Stimulated activated CD4-positive, alpha-beta T cell treated with anti-CD3 and anti-CD28 coated beads, Interleukin-4, amount 100 ng/mL, for 24 hours (primary cell): ENCODE measurements at regions not wholly inside any gene's neighbourhood (a gene's known extent, or its start where the extent isn't known, plus 50 kb on each side); places are given as distances from the start of the nearest gene placed in this dataset.
"Not testable (repeated sequence)": the region's sequence is repeated elsewhere in the genome, so short reads cannot be mapped to it uniquely, and the experiment has no call there.

Experiments used
- DNase-seq: peaks from one replicate; pipeline ENCODE4 v3.0.0-alpha.2; 2020

GRCh38 chrX:18102006-18102405 lies 118.7 kb downstream of the BEND2 start:
- no peak for DNase-seq

- DNase-seq = no peak
These were observed 119.6 kb downstream of the BEND2 start for GRCh38 chrX:18101087-18101486.

DNA sequence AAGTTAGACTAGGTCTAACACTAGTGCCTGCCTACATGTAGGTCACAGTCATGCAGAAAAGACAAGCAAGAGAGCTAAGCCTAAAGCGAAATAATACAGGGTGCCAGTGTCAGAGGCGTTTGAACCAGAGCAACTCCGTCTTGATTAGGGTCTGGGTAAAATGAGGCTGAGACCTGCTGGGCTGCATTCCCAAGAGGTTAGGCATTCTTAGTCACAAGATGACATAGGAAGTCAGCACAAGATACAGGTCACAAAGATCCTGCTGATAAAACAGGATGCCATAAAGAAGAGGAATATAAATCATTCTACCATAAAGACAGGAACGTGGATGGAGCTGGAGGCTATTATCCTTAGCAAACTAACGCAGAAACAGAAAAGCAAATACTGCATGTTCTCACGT lies 120.9 kb downstream of the BEND2 start:
- DNase-seq = no peak

DNA sequence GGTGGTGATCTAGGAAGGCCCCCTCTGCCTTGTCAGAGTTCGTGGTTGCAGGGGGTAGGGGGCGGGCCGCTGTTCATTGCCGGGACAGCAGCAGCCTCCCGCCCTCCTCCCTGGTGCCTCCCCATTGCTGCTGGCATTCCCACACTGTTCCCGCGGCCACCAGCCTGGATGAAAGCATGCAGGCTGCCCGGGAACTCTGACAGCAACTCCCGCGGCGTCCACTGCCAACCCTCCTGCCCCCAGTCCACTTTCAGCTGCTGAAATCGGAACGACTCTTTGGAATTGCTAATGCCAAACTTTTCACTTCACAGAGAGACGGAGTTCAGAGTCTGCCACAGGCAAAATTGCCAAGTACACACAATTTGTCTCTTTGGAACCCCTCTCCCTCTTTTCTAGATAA lies 121.9 kb downstream of the BEND2 start:
- DNase-seq = no peak

GRCh38 chrX:18076434-18076833 lies 144.3 kb downstream of the BEND2 start:
- no peak for DNase-seq

- no peak for DNase-seq
These were observed 145.1 kb downstream of the BEND2 start for GRCh38 chrX:18075603-18076002.

DNA sequence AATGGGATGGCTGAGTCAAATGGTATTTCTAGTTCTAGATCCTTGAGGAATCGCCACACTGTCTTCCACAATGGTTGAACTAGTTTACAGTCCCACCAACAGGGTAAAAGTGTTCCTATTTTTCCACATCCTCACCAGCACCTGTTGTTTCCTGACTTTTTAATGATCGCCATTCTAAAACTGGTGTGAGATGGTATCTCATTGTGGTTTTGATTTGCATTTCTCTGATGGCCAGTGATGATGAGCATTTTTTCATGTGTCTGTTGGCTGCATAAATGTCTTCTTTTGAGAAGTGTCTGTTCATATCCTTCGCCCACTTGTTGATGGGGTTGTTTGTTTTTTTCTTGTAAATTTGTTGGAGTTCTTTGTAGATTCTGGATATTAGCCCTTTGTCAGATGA lies 152.6 kb downstream of the BEND2 start:
- not testable (repeated sequence) for DNase-seq

DNA sequence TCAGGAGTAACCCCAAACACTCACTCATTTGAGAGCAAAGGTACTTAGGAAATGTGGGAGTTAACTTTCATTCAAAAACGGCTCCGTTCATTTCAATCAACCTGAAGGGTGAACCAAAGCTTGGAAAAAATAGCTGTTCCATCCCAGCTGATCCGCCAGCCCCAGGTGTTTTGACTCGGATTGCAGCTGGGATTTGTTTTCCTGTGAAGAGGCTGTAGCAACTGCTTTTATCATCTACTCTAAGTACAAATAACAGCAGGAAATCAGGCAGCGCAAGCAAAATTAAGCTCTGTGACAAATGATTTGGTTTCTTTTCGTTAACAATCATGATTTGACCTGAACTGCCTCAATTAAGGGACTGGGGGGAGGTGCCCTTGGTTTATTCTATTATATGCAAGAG lies 154.7 kb downstream of the BEND2 start:
- no peak for DNase-seq

GRCh38 chrX:18051690-18052089 lies 169.0 kb downstream of the BEND2 start:
- no peak for DNase-seq

GRCh38 chrX:18047491-18047890 lies 173.2 kb downstream of the BEND2 start:
- DNase-seq = no peak

- no peak for DNase-seq
These were observed 175.2 kb downstream of the BEND2 start for GRCh38 chrX:18045436-18045835.

DNA sequence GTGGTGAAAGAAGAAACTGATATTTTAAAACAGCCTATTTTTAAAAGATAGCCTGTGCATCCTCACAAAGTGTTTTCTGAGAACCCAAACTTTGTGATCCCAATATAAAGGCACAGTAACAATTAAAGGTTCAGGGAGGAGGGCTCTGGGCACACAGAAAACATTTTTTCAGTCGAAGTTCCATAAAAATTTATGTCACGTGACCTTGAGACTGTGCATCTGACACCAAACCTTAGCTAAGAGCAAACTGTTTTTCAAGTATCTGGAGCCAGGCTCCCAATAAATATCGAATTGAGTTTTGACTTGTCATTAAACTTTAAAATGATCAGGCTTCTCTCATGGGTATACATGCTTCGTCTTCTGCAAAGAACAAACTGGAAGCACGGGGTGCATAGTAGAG lies 177.9 kb downstream of the BEND2 start:
- DNase-seq = no peak

- no peak for DNase-seq
These were observed 179.0 kb downstream of the BEND2 start for GRCh38 chrX:18041656-18042055.

- no peak for DNase-seq
These were observed 177.9 kb upstream of the RAI2 start for GRCh38 chrX:18039023-18039422.

GRCh38 chrX:18036394-18036793 lies 175.3 kb upstream of the RAI2 start:
- DNase-seq = no peak

- no peak for DNase-seq
These were observed 173.8 kb upstream of the RAI2 start for GRCh38 chrX:18034945-18035344.

DNA sequence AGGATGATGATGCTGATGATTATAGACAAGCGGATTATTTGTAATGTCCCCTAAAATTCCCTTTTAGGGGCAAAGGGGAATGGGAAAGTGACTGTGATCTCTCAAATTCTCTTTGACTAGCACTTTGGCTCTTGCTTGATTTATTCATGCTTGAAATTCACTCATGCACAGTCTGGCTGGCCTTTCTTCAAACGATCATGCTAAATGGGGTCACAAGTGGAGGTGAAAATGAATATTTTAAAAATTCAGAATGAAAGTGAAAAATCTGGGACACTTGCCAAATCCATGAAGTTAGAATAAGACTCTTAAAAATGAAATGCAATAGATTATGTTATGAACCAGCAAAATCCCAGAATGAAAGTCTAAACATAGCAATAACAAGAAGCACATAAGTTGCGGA lies 173.4 kb upstream of the RAI2 start:
- DNase-seq = no peak

DNA sequence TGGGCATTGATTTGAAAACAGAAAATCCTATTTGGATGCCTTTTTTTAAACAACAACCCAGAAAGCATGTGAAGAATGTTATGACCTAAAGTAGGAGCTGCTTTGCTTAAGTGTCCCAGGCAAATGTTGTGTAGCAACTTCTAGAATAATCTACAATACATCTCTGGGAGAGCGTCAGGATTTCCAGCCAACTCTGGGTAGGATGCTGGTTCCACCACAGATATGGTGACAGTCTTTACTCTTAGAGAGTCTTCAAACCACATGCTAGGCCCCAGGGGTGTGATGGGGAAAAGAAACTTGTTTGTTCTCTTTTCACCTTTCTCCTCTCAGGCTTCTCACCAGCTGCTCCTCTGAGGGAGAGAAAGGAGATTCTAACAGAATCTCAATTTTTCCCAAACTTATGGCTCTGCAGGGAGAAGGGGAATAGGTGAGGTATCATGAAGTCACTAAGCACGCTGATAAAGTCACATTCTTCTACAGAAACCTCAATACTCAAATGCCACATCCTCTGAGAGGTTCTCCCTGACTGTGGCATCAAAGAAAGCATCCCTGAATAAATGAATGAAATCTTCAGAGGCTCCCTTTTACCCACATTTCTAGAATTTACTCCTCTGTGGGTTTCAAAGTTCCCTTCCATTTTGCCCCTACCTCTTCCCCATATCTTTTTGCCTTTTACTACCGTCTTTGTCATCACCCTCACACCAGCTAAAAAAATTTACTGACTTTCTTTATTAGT lies 171.6 kb upstream of the RAI2 start:
- DNase-seq = no peak

DNA sequence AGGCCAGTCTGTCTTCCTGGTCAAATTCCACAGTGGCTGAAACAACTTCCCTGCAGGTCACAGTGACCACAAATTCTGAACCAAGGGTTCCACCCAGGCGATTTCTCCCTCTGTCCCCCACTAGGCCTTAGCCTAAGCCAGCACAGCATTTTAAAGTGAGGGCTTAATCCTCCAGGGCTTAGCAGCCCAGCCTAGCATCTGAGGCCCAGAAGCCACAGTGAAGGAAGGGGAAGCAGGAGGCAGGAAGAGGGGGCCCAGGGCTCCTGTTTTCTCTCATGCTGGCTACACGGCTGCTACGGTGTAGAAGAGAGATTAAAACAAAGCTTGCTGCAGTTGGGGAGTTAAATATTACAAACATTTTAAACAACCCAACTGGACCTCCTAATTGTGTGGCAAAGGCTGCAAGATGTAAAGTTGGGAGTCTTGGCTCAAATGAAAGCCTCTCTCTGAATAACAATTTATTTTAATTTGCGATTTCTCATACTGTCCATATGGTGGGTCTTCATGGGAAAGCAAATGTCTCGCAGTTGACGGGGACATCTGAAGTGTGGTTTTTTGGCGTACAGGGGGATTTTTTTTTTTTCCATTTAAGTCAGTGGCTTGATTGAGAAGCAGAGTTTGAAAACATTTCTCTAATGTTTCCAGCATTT lies 170.8 kb upstream of the RAI2 start:
- DNase-seq = no peak

GRCh38 chrX:18030656-18031055 lies 169.6 kb upstream of the RAI2 start:
- DNase-seq = not testable (repeated sequence)

- DNase-seq = no peak
These were observed 165.1 kb upstream of the RAI2 start for GRCh38 chrX:18026166-18026565.

DNA sequence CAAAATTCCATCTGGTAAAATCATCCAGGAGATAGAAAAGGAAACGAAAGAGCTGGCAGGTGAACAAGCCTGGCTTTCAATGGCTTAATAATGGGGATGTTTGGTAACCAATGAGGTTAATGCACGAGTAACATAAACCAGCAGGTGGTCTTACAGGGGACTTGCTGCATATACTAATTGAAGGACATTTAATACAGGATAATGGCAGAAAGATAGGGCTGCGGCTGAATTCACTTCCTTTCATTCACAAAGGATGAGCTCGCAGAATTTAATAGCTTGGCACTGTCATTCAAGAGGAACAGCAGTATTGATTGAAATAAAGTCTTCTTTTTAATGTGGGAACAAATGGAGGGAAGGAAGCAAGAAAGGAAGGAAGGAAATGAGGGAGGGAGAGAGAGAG lies 156.3 kb upstream of the RAI2 start:
- DNase-seq = no peak

DNA sequence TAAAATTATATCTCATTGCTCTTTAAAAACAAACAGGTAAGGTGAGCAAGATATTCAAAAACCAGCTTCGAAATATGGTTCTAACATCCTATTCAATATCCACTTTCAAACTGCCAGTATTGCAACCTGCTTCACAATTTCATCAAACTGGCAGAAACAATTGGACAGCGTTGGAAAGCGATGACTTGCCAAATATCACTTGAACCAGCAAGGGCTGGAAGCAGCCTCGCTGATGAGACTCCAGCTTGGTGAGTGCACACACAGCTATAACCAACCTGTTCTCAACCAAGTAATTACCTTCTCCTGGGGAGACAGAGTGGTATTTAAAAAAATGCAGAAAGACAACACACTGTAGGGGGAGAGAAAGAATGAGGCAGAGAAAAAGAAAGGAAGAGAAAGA lies 155.8 kb upstream of the RAI2 start:
- DNase-seq = no peak

- no peak for DNase-seq
These were observed 149.2 kb upstream of the RAI2 start for GRCh38 chrX:18010253-18010652.

- no peak for DNase-seq
These were observed 142.8 kb upstream of the RAI2 start for GRCh38 chrX:18003876-18004275.
